Body of pancreas (tissue), 4 donors: ENCODE measurements at regions not wholly inside any gene's neighbourhood (a gene's known extent, or its start where the extent isn't known, plus 50 kb on each side); places are given as distances from the start of the nearest gene placed in this dataset.
"Not testable (repeated sequence)": the region's sequence is repeated elsewhere in the genome, so short reads cannot be mapped to it uniquely, and the experiment has no call there.

Experiments used
- CTCF ChIP-seq, 7 experiments: fragments of 450-650 bp in 4 of 7; fragments of 200-600 bp in 3 of 7; sonication (generic) in 3 of 7; IDR thresholded peaks; one replicate each; pipeline ENCODE4 v1.5.1; 2016 to 2019; ENCODE audit warnings: antibody characterized with exemption in 7 of 7
- POLR2A ChIP-seq, 3 donors: fragments of 450-650 bp; IDR thresholded peaks; one replicate each; pipeline ENCODE4 v1.6.1; 2016; ENCODE audit warnings: antibody characterized with exemption in 3 of 3, mild to moderate bottlenecking in 2 of 3

- TF ChIP-seq CTCF, POLR2A (IDR thresholded peaks at IDR 0.05): not testable (repeated sequence)
These were observed 130.3 kb upstream of the PLGLB1 start for GRCh38 chr2:87151835-87152493.
